GM11168 (cell line): ENCODE measurements at regions not wholly inside any gene's neighbourhood (a gene's known extent, or its start where the extent isn't known, plus 50 kb on each side); places are given as distances from the start of the nearest gene placed in this dataset.

ENCODE experiments used
- in situ Hi-C: fragments of 300-500 bp; cut with MboI; formaldehyde crosslinking; loops from one replicate; pipeline ENCODE4 v1.12.0; 2022; ENCODE audit warnings: low sequenced_read_pairs; ENCODE audit not compliant: unreplicated experiment

DNA sequence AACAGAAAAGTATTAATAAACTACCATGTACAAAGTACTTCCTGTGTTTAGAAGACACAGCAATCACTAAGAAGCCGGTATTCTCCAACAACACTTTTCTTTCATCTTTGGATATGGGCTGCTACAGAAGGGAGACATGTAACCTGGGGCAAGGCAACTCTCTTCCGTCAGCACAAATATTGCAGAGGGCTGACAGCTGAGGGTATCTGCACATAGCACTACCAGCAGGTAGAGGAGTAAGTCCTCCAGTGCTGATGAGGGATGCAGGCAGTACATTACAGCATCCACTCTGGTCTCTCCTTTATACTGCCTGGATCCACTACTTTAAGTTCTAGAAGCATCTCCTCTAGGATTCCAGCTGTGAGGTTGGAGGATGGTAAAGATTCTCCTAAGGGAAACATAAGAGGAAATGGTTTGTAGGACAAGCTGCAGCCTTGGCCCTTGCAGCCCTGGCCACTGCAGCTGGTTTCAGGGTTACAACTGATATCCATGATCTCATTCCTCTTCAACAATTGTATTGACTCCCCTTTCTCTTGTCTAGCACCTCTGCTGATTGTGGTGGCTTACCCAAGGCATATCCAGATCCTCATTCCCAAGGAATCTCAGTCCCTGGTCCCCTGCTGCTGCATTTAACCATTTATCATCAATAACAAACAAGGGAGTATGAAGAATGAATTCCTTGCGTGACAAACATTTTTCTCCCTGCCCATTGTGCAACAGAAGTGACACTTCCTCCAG lies 110.7 kb upstream of the ADGRF1 start:
- in situ Hi-C loops, result no loop called here

DNA sequence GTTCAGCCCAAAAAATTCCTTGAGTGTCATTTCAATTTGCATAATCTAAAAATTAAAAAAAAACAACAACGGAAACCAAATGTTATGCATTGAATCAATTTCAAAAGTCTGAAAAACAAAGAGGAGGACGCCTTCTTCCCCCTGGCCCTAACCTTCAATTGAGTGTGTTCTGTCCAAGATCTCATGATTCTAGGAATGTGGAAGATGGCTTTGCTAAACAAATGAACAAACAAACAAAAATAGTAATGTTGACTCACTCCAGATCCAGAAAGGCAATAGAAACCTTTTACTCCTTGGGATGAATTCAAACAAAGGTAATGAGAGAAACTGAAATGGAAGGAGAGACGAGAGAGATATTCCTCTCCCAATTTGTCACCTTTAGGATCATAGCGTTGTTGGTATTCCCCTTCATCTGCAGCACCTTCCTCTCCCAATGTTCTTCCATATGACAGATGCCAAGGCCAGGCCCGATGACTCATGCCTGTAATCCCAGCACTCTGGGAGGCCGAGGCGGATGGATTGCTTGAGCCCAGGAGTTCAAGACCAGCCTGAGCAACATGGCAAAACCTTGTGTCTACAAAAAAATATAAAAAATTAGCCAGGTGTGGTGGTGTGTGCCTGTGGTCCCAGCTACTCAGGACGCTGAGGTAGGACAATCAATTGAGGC lies 109.2 kb upstream of the ADGRF1 start:
- in situ Hi-C loops, result no loop called here

DNA sequence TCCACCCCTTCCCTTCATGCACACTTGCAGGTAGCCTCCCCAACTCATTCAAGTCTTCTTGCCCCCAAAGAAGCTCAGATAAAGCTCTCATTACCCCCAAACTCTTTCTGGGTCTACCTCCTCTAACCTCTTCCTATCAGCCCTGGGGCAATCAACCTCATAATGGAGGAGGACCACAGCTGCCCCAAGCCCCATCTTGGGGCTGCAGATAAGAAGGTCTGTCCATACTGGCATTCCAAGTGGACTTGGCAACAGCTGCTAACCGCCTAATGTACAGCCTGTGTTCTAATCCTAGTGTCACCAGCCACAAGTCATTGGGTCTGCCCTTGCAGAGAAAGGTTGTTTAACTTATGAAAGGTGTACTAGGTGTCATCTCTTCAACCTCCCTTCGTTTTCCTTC lies 107.4 kb upstream of the ADGRF1 start:
- in situ Hi-C loops, result no loop called here

DNA sequence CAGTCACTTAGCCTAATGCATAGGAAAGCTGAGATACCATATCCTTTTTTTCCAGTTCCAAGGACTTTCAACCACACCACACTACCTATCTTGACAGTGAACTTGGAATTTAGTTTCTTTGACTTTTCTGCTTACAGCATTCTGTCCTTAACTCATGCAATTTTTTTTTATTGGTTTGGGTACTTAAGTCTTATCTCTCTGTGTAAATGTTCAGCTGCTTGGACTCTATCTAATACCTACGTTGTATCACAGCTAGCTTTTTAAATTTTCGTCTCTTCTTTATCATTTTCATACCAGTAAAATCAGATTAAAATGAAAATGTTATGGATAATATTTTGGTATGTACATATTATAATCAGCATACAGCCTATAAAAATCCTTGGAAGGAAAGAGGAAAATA lies 106.9 kb upstream of the ADGRF1 start:
- in situ Hi-C loops, result no loop called here

DNA sequence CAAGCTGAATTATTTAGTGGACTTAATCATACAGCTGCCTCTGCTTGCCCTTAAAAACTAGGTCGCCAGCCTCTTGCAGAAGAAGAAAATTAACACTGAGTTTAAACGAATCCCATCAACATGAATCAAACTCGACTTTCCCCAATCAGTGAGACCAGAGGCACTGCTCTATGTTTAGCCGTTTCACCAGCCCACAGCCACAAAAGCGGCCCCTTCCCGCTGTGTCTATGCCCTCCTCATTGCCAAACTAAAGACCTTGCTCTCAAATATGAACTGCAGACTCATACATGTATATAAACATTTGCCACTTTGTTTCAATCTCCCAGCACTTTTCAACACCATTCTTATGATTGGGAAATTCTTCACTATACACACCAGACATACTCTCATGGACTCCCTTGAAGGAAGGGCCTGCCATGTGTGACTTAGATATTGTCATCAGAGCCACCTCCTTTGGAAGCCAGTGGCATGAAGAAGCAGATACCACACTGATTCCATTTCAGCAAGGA lies 105.8 kb upstream of the ADGRF1 start:
- in situ Hi-C loops, result no loop called here

DNA sequence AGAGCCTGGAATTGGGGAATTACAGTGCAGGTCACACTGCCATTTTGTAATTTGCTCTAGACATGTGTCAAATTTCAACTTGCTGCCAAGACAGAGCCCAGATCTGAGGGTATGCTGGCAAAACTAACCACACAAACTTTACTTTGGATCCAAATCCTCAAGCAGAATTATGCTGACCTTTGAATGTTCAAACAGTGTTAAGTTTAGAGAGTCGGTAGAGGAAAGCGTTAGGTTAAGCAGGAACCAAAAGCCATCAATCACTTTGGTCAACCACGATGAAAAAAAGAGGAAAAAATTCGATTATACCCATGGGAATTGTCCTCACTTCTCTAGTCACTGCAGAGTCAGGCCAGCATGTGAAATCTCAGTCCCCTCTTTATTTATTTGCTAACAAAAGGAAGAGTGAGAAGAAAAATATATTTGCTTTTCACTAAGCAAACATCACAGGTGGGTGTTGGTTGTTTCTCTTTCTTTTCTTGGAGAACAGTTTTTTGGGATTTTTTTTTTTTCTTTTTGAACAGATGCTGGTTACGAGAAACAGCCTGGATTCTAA lies 105.1 kb upstream of the ADGRF1 start:
- in situ Hi-C loops, result no loop called here

DNA sequence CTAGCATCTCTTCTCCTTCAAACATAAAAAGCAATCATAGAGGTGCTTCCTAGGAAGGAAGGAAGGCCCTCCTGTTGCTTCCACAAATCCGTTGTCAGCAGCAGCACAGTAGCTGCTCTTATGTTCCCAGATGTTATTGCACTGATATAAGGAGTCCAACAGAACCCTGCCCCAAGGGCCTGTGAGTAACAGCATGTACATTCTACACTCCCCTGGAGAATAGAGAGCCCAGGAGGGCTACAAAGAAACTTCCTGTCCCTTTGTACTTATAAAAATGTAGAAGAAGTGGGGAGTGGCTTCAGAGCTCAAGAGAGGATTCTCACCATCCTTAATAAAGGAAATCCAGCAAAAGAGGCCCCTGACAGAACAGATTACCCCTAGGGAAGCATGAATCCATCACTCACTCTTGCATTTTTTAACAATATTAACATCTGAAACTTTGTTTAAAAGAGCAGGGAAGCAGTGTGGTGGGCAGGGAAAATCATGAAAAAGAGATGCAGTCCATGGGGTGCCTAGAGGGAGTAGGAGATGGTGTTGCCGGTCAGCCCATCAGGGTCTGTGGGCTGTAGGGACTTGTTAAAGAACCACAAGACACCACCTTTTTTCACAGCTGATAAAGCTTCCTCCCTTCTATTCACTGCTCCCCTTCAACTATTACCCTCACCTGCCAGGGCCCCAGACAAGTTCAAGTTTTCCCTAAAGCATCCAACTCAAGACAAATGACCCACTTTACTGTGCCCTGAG lies 104.5 kb upstream of the ADGRF1 start:
- in situ Hi-C loops, result no loop called here

DNA sequence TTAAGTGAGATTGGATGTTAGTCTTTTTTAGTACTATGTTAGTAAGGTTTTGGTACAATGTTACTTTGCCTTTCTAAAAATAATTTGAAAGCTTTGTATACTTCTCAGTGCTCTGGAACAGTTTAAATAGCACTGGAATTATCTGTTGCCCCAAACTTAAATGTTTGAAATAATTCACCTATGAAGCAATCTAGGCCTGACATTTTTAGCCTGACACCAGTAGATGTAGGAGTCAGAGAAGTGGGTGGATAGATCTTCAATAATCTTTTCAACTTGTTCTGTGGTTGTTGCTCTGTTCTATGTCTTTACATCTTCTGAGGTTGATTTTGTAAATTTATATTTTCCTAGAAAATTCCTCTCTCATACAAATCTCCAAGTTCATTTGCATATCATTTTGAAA lies 103.1 kb upstream of the ADGRF1 start:
- in situ Hi-C loops, result no loop called here

DNA sequence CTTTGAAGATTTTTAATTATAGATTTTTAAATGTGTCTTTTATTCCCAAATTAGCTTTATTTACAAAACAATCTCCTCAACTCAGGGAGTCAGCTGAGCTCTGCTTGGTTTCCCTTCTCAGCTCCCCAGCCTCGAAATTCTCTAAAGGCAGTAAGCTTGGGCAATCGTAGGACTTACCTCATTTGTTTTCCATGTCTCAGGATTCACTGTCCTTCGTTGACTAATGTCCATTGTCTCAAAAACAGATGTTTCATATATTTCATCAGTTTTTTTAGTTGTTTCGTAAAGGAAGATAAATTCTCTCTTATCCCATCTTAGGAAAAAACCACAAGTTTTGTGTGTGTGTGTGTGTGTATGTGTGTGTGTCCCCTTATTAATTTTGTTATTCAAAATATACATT lies 102.2 kb upstream of the ADGRF1 start:
- in situ Hi-C loops, result no loop called here

DNA sequence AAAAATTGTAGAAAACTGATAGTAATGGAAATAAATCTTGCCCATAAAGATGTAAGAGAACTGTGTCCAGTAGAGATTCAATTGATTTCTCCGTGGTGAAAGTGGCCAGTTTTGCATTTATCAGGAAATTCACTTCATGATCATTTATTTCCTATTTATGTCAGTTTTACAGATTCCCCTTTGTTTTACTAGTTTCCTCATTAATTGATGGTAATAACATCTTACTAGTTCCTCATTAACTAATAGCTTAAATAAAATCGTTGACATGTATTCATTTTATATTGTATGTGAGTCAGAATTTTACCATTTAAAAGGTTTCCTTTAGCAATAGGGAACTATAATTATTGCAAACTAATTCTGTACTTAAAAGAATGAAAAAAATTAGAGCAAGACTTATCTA lies 99.8 kb upstream of the ADGRF1 start:
- in situ Hi-C loops, result no loop called here

DNA sequence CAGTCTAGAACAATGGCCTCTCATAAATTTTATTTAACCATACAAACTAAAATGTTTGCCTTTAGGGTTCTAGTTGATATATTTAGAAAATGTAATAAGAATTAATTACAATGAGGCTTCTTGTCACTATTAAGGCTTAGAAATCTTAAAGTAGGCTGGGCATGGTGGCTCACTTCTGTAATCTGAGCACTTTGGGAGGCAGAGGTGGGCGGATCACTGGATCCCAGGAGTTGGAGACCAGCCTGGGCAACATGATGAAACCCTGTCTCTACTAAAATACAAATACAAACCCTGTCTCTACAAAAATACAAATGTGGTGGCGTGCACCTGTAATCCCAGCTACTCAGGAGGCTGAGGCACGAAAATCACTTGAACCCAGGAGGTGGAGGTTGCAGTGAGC lies 99.0 kb upstream of the ADGRF1 start:
- in situ Hi-C loops, result no loop called here

DNA sequence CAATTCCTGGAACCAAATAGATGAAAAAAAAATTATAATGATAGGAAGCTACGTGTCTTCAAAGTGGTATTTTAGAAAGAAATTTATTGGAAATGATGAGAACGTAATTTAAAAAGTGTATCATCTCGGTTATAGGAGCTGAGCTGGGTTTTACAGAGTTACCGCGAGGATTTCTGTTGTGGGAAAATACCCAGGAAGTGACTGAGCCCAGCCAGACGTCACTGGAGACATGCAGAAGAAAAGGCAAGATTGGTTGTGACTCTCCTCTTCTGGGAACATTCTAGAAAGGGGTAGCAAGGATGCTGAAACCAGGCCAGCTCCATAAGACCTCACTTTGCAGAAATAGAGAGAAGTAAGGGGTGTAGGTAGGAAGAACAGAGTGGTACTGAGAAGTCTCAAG lies 95.9 kb upstream of the ADGRF1 start:
- in situ Hi-C loops, result no loop called here

DNA sequence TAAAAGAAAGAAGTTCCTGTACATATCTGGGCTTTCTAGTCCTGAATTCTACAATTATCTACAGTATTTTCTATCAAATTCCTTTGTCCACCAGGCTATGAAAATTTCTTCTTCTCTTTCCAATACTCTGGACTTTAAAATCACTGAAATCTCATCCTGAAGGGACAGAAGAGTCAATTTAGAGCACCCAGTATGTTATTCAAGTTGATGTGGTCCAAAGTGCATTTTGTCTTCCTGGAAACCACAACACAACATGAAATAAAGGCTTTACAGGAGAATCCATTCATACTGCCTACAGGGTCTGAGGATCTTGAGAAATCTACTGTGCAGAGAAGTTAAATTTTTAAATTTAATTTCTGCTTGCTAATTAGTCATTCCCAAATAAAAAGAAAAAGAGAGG lies 94.9 kb upstream of the ADGRF1 start:
- in situ Hi-C loops, result no loop called here

DNA sequence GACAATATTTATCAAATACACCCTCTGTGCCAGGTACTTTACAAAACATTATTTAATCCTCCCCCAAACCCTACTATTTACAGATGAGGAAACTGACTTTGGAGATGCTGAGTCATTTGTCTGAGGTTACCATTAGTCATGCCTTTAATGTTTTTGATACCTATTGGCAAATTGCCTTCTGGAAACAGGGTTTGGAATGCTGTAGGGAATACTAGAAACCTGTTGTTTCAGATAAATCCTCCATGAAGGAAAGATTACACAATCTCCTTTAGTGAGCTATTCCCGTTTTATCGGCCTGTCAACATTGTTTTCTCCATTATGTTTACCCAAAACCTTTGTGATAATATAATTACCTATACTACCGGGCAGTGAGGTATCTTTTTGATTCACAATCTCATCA lies 93.6 kb upstream of the ADGRF1 start:
- in situ Hi-C loops, result no loop called here

DNA sequence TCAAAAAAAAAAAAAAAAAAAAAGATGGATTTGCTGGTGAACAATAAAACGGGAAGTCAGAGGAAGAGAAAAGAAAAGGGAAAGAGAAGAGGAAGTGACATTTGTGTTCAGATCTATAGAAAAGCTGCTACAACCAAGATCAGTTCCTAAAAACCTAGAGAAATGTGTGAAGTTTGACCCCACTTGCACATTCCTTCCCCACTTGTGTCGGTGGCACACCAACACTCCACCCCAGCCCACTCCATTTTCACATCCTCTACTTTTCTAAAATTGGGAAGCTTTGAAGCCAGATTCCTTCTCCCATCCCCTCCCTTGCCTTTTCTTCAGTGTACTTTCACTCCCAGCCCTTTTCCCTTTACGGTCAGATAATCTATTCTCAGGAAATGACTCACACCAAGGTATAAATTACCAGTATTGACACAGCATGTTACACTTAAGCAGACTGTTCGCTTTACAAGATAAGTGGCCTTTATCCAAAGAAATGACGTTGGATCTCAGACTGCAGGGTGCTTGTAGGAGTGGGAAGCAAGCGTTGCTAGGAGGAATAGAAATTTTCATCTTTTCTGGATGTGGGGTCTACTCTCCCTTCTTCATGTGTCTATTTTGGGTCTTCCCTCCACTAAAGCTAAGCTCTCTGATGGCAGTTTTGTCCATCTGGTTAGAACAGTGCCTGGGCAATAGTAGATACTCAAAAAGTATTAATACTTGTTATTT lies 92.5 kb upstream of the ADGRF1 start:
- in situ Hi-C loops, result no loop called here

DNA sequence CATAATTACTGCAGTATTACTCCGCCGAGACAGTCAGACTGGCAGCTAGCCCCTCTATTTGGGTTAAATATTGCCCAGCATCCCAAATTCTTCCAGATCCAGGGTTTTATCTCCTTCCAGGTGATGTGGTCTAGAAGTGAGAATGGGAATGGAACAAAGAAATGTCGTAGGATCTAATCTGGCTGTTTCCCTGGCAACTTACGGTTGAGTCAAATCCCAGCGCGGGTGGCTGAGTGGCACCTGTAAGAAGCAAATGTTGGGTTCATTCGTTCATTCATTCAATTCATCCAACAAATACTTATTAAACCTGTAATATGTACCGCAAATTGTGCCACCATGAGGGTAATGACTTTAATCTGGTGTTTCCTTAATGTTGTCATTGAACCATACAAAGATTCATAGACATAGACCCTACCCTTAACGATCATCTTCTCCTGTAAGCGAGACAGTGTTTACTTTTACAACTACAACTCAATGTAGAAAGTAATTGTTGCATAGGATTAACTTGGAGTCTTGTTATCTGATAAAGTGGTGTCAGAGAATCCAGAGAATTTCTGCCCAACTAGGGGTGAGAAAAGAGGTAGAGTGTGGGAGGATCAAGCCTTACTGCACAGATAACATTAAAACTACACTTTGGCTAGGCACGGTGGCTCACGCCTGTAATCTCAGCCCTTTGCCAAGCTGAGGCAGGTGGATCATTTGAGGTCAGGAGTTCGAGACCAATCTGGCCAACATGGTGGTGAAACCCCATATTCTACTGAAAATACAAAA lies 91.3 kb upstream of the ADGRF1 start:
- in situ Hi-C loops, result no loop called here

DNA sequence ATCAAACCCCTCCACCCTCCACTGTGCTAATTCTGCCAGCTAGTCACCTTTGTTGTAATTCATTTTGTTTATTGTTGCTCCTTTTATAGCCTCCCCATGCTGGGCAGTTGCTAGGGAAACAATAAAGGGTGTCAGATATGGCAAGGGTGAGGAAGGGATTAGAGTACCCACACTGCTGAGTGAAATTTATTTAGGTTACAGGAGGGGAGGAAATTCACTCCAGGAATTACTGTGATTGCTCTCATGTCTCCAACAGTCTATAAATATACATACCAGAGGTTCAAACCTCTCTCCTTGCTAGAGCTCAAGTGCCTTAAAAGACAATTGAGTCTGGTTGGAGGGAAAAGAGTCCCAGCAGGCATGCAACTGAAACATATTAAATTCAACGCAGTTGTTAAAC lies 90.6 kb upstream of the ADGRF1 start:
- in situ Hi-C loops, result no loop called here

DNA sequence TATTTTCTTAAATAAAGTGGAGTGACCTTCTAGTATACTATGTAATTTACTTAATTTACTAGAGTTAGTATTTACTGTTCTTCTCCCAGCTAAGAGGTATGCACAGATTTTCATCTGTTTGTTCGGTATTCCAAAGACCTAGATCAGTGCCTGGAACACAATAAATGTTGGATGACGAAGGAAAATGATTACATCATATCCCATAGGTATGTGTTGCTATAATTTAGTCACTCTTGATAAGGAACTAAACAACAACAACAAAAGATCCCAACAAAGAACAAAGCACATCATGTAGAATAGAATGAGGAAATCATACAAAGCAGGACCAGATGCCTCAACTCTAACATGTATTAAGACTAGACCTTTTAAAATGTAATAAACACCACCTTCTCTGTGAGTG lies 89.6 kb upstream of the ADGRF1 start:
- in situ Hi-C loops, result no loop called here

DNA sequence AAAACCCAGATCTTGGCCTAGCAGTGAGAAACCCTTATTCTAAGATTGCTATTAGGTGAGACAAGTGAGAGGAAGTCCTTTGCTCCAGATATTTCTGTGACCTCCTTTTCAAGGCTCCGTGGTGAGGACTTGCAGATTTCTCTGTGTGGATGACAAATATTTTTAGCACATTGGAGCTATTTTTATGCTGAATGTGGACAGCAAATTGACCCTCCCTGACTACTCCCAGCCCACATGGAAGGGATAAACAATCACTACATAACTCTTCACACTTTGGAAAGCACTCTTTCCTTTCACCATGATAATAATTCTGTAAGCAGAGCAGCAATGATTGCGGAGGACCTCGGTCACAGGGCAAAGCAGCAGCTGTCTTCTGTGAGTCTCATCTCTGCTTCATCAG lies 88.0 kb upstream of the ADGRF1 start:
- in situ Hi-C loops, result no loop called here

DNA sequence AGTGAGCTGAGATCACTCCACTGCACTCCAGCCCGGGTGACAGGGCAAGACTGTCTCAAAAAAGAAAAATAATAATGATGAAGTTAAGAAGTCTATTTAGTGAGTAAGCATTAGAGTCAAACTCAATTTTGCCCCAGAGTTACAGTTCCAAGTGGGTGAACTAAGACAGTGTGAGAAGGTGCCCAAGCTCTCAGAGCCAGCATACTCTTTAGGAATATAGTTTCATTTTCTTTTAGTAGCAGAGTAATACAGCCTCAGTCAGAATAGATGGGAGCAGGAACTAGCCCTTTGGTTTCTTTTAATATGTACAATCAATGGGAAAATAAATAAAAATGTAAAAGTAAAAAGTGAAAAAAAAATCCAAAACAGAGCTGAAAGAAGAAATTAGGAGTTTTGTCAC lies 87.0 kb upstream of the ADGRF1 start:
- in situ Hi-C loops, result no loop called here
